ENCODE measurements at regions not wholly inside any gene's neighbourhood (a gene's known extent, or its start where the extent isn't known, plus 50 kb on each side); places are given as distances from the start of the nearest gene placed in this dataset.

- no peak overlapping the region for H3K4me3 ChIP-seq (ENCODE audit: low read length)
- H3K4me1 ChIP-seq (ENCODE audit: control insufficient read depth, insufficient read depth, low read length): peaks cover 2% of the 10 kb centered on the region
- H3K27me3 ChIP-seq (ENCODE audit: control insufficient read depth, insufficient read depth, low read length): no peaks in the 10 kb centered on the region
- H3K36me3 ChIP-seq (ENCODE audit: control insufficient read depth, insufficient read depth, low read length): no peaks in the 10 kb centered on the region
- no peak overlapping the region for H3K9ac ChIP-seq (ENCODE audit: low read length)
- H3K27ac ChIP-seq (ENCODE audit: low read depth, low read length): no peak overlapping the region
Measured at GRCh38 chr2:150387586-150388288, 99.7 kb downstream of the RND3 start.

- no peaks in the 10 kb centered on the region for H3K36me3 ChIP-seq (ENCODE audit: control insufficient read depth, insufficient read depth, low read length)
- no peaks in the 10 kb centered on the region for H3K27me3 ChIP-seq (ENCODE audit: control insufficient read depth, insufficient read depth, low read length)
- H3K27ac ChIP-seq (ENCODE audit: low read depth, low read length): no peak overlapping the region
Measured at GRCh38 chr2:150385211-150385610, 102.3 kb downstream of the RND3 start.

GRCh38 chr2:150383587-150383986 lies 103.9 kb downstream of the RND3 start:
- no peak overlapping the region for H3K9ac ChIP-seq (ENCODE audit: low read length)
- H3K27me3 ChIP-seq (ENCODE audit: control insufficient read depth, insufficient read depth, low read length): no peaks in the 10 kb centered on the region
- H3K4me1 ChIP-seq (ENCODE audit: control insufficient read depth, insufficient read depth, low read length): no peaks in the 10 kb centered on the region
- H3K36me3 ChIP-seq (ENCODE audit: control insufficient read depth, insufficient read depth, low read length): no peaks in the 10 kb centered on the region
- no peak overlapping the region for H3K4me3 ChIP-seq (ENCODE audit: low read length)
- no peak overlapping the region for H3K27ac ChIP-seq (ENCODE audit: low read depth, low read length)

More at GRCh38 chr2:150385211-150385610, 102.3 kb downstream of the RND3 start:
- Histone ChIP-seq H3K4me3 (ENCODE audit: low read length) (no peak overlapping the region), H3K4me1 (ENCODE audit: control insufficient read depth, insufficient read depth, low read length) (no peaks in the 10 kb centered on the region), H3K9ac (ENCODE audit: low read length) (no peak overlapping the region)

GRCh38 chr2:150379166-150379565 lies 108.3 kb downstream of the RND3 start:
- no peaks in the 10 kb centered on the region for H3K36me3 ChIP-seq (ENCODE audit: control insufficient read depth, insufficient read depth, low read length)
- no peak overlapping the region for H3K4me3 ChIP-seq (ENCODE audit: low read length)
- no peak overlapping the region for H3K9ac ChIP-seq (ENCODE audit: low read length)
- H3K27ac ChIP-seq (ENCODE audit: low read depth, low read length): no peak overlapping the region
- H3K4me1 ChIP-seq (ENCODE audit: control insufficient read depth, insufficient read depth, low read length): no peaks in the 10 kb centered on the region
- H3K27me3 ChIP-seq (ENCODE audit: control insufficient read depth, insufficient read depth, low read length): no peaks in the 10 kb centered on the region

- Histone ChIP-seq H3K36me3 (ENCODE audit: control insufficient read depth, insufficient read depth, low read length) (no peaks in the 10 kb centered on the region), H3K9ac (ENCODE audit: low read length) (no peak overlapping the region), H3K27me3 (ENCODE audit: control insufficient read depth, insufficient read depth, low read length) (no peaks in the 10 kb centered on the region), H3K27ac (ENCODE audit: low read depth, low read length) (no peak overlapping the region), H3K4me3 (ENCODE audit: low read length) (no peak overlapping the region), H3K4me1 (ENCODE audit: control insufficient read depth, insufficient read depth, low read length) (no peaks in the 10 kb centered on the region)
Measured at GRCh38 chr2:150378686-150379085, 108.8 kb downstream of the RND3 start.

- Histone ChIP-seq H3K27ac (ENCODE audit: low read depth, low read length) (no peak overlapping the region), H3K4me1 (ENCODE audit: control insufficient read depth, insufficient read depth, low read length) (no peaks in the 10 kb centered on the region)
Measured at GRCh38 chr2:150376553-150377335, 110.7 kb downstream of the RND3 start.

GRCh38 chr2:150375333-150375732 lies 112.1 kb downstream of the RND3 start:
- H3K9ac ChIP-seq (ENCODE audit: low read length): no peak overlapping the region
- H3K27ac ChIP-seq (ENCODE audit: low read depth, low read length): no peak overlapping the region
- no peak overlapping the region for H3K4me3 ChIP-seq (ENCODE audit: low read length)
- no peaks in the 10 kb centered on the region for H3K36me3 ChIP-seq (ENCODE audit: control insufficient read depth, insufficient read depth, low read length)
- no peaks in the 10 kb centered on the region for H3K4me1 ChIP-seq (ENCODE audit: control insufficient read depth, insufficient read depth, low read length)
- H3K27me3 ChIP-seq (ENCODE audit: control insufficient read depth, insufficient read depth, low read length): no peaks in the 10 kb centered on the region

More at GRCh38 chr2:150376553-150377335, 110.7 kb downstream of the RND3 start:
- no peak overlapping the region for H3K4me3 ChIP-seq (ENCODE audit: low read length)
- no peak overlapping the region for H3K9ac ChIP-seq (ENCODE audit: low read length)
- H3K36me3 ChIP-seq (ENCODE audit: control insufficient read depth, insufficient read depth, low read length): no peaks in the 10 kb centered on the region
- H3K27me3 ChIP-seq (ENCODE audit: control insufficient read depth, insufficient read depth, low read length): no peaks in the 10 kb centered on the region

GRCh38 chr2:150374492-150374891 lies 113.0 kb downstream of the RND3 start:
- no peak overlapping the region for H3K4me3 ChIP-seq (ENCODE audit: low read length)
- no peaks in the 10 kb centered on the region for H3K36me3 ChIP-seq (ENCODE audit: control insufficient read depth, insufficient read depth, low read length)
- no peak overlapping the region for H3K27ac ChIP-seq (ENCODE audit: low read depth, low read length)
- H3K4me1 ChIP-seq (ENCODE audit: control insufficient read depth, insufficient read depth, low read length): no peaks in the 10 kb centered on the region
- no peaks in the 10 kb centered on the region for H3K27me3 ChIP-seq (ENCODE audit: control insufficient read depth, insufficient read depth, low read length)
- no peak overlapping the region for H3K9ac ChIP-seq (ENCODE audit: low read length)

- no peak overlapping the region for H3K27ac ChIP-seq (ENCODE audit: low read depth, low read length)
- H3K9ac ChIP-seq (ENCODE audit: low read length): no peak overlapping the region
- no peaks in the 10 kb centered on the region for H3K4me1 ChIP-seq (ENCODE audit: control insufficient read depth, insufficient read depth, low read length)
- H3K4me3 ChIP-seq (ENCODE audit: low read length): no peak overlapping the region
- no peaks in the 10 kb centered on the region for H3K36me3 ChIP-seq (ENCODE audit: control insufficient read depth, insufficient read depth, low read length)
- no peaks in the 10 kb centered on the region for H3K27me3 ChIP-seq (ENCODE audit: control insufficient read depth, insufficient read depth, low read length)
Measured at GRCh38 chr2:150373374-150373773, 114.1 kb downstream of the RND3 start.

GRCh38 chr2:150371044-150371818 lies 116.2 kb downstream of the RND3 start:
- no peak overlapping the region for H3K27ac ChIP-seq (ENCODE audit: low read depth, low read length)
- no peaks in the 10 kb centered on the region for H3K4me1 ChIP-seq (ENCODE audit: control insufficient read depth, insufficient read depth, low read length)
- H3K4me3 ChIP-seq (ENCODE audit: low read length): no peak overlapping the region
- no peak overlapping the region for H3K9ac ChIP-seq (ENCODE audit: low read length)
- no peaks in the 10 kb centered on the region for H3K27me3 ChIP-seq (ENCODE audit: control insufficient read depth, insufficient read depth, low read length)
- H3K36me3 ChIP-seq (ENCODE audit: control insufficient read depth, insufficient read depth, low read length): no peaks in the 10 kb centered on the region

GRCh38 chr2:150370561-150370960 lies 116.9 kb downstream of the RND3 start:
- H3K9ac ChIP-seq (ENCODE audit: low read length): no peak overlapping the region
- H3K4me3 ChIP-seq (ENCODE audit: low read length): no peak overlapping the region
- H3K27ac ChIP-seq (ENCODE audit: low read depth, low read length): no peak overlapping the region
- no peaks in the 10 kb centered on the region for H3K36me3 ChIP-seq (ENCODE audit: control insufficient read depth, insufficient read depth, low read length)
- no peaks in the 10 kb centered on the region for H3K27me3 ChIP-seq (ENCODE audit: control insufficient read depth, insufficient read depth, low read length)
- H3K4me1 ChIP-seq (ENCODE audit: control insufficient read depth, insufficient read depth, low read length): no peaks in the 10 kb centered on the region

- no peak overlapping the region for H3K27ac ChIP-seq (ENCODE audit: low read depth, low read length)
- no peak overlapping the region for H3K9ac ChIP-seq (ENCODE audit: low read length)
- no peak overlapping the region for H3K4me3 ChIP-seq (ENCODE audit: low read length)
- H3K36me3 ChIP-seq (ENCODE audit: control insufficient read depth, insufficient read depth, low read length): no peaks in the 10 kb centered on the region
- H3K4me1 ChIP-seq (ENCODE audit: control insufficient read depth, insufficient read depth, low read length): no peaks in the 10 kb centered on the region
- H3K27me3 ChIP-seq (ENCODE audit: control insufficient read depth, insufficient read depth, low read length): no peaks in the 10 kb centered on the region
Measured at GRCh38 chr2:150369862-150370261, 117.6 kb downstream of the RND3 start.

Measured in rectal smooth muscle tissue (tissue), 1 donor.